Activated naive CD4-positive, alpha-beta T cell (primary cell): ENCODE measurements at regions not wholly inside any gene's neighbourhood (a gene's known extent, or its start where the extent isn't known, plus 50 kb on each side); places are given as distances from the start of the nearest gene placed in this dataset.

Experiments used
- DNase-seq, 4 experiments: peaks; one replicate each; lab custom pipeline; 2025; lab: John Stamatoyannopoulos, UW

GRCh38 chr10:10310498-10310897 is 707.2 kb upstream of the CELF2 start:
- DNase-seq, result no peak

GRCh38 chr10:10311966-10312365 is 705.7 kb upstream of the CELF2 start:
- no peak for DNase-seq

DNA sequence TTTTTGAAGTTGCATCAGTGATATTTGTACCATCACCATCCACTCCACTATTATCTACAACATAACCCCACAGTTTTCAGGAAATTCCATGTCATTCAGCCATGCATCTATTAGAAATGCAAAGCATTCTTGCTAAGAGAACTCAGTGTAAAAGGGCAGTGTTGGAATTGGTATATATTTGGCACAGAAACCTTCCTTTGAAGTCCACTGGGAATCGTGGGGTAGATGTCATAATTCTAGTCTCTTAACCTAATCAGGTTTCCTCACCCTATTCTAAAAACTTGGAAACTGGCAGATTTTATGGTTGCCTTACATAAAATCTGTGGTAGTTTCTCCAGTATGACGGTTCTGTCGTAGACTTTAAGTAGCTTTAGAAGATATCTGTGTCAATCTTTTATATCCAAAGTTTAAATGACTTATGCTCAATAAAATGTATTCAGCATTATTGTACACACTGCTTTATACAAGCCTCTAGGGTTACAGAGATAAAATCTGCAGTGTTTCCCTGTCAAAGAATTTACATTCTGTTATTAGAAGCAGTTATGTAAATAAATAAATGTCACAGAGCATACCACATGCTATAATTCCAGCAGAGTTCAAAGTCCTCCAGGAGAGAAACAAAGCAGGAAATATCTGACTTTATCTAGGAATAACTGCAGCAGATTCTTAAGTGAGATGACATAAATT is 704.4 kb upstream of the CELF2 start:
- no peak for DNase-seq

DNA sequence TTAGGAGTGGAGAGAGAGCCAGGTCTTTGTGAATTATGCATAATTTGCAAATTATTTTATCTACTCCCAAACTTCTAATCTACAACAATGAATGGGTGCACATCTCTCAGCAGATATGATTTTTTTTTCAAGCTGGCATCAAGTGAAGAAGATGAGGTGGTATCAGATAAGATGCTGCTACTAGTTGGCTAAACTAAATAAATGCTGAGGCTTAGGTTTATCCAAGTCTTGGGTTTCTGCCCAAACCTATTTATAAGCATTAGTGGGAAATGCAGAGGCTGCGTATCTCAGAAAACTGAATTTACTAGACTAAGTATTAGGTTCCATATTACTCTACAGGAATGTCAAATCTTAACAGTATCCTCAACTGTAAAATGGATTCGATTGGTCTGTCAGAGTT is 703.0 kb upstream of the CELF2 start:
- no peak for DNase-seq

GRCh38 chr10:10315989-10316388 is 701.7 kb upstream of the CELF2 start:
- no peak for DNase-seq

GRCh38 chr10:10317151-10317550 is 700.5 kb upstream of the CELF2 start:
- no peak for DNase-seq

DNA sequence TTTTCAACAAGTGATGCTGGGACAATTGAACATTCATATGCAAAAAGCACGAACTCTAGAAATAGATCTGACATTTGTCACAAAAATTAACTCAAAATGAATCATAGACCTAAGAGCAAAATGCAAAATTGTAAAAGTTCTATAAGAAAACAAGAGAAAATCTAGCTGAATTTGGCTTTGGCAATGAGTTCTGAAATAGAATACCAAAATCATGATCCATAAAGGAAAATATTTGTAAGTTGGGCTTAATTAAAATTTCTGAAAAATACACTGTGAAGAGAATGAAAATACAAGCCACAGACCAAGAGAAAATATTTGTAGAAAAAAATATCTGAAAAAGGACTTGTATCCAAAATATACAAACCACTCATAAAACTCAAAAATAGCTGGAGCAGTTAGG is 698.8 kb upstream of the CELF2 start:
- DNase-seq, result no peak

- no peak for DNase-seq
Measured at GRCh38 chr10:10320956-10321355, 696.7 kb upstream of the CELF2 start.

- no peak for DNase-seq
Measured at GRCh38 chr10:10326116-10326515, 691.6 kb upstream of the CELF2 start.

DNA sequence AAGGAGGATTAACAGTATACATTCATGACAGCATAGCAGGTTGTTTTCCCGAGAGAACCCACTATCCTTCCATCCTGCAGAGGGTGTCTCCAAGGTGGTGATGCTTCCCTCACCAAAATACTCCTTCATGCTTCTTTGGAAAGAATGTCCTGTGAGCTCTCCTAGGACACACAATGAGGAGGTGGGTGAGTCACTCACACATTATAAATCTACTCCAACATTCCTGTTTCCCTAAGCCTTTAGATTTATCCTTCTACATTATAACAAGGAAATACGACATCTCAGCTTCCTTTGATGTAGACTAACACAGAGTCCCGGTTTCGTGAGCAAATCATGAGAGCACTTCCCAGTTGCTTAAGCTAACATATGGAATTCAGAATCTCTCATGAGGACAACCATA is 689.7 kb upstream of the CELF2 start:
- no peak for DNase-seq

DNA sequence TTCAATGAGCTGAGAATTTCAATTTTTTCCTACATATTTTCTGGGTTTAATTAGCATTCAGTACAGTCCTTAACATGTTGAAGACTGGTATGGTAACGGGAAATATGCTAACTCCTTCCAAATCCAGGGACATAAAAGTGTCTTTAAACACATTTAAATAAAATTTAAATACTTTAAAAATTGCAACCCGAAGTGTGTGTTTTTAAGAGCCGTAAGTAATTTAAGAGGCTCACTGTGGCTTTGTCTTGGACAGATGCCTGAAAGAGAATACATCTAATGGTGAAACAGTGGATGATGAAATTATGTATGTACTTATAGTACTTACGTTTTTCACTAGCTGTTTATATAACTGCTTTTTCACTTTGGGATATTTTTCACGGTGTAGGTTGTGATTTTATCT is 687.3 kb upstream of the CELF2 start:
- DNase-seq, result no peak

DNA sequence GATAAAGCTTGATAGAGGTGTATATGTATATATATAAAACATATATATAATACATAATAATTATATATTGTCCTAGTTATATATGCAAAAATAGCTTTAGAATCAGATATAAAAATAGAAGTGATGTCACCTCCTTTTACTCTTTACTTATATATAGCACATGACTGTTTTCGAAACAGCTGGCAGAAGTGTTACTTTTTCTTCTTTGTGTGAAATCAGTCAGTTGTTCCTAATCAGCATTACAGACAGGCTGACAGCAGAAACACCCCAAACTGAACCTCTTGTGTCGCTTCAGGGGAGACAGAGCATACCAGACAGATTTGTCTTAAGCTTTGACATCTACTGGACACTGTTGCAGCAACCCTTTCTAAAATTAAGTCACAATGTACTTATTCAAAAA is 684.9 kb upstream of the CELF2 start:
- DNase-seq, result no peak

GRCh38 chr10:10333622-10334021 is 684.0 kb upstream of the CELF2 start:
- no peak for DNase-seq

- no peak for DNase-seq
Measured at GRCh38 chr10:10338339-10338738, 679.3 kb upstream of the CELF2 start.

- no peak for DNase-seq
Measured at GRCh38 chr10:10346390-10347150, 671.1 kb upstream of the CELF2 start.

GRCh38 chr10:10350050-10350449 is 667.6 kb upstream of the CELF2 start:
- no peak for DNase-seq

DNA sequence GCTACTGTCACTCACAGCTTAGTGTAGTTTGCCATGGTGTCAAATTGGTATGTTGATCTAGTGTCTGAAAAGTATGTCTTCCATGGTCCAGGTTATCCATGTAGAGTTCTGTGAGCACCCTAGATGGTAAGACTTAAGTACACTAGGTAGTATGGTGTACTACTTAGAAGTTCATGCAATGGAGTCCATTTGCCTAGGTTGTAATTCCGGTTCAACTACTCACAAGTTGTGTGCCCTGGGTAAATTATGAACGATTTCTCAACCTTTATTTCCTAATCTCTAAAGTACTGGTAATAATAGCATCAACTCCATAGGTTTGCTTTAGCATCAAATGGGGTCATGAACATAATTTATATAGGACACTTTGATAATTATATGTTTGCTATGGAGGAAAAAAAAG is 666.2 kb upstream of the CELF2 start:
- DNase-seq, result no peak

- DNase-seq, result no peak
Measured at GRCh38 chr10:10353326-10353868, 664.3 kb upstream of the CELF2 start.

- DNase-seq, result no peak
Measured at GRCh38 chr10:10359263-10359662, 658.4 kb upstream of the CELF2 start.

GRCh38 chr10:10361301-10361885 is 656.3 kb upstream of the CELF2 start:
- no peak for DNase-seq

- DNase-seq, result no peak
Measured at GRCh38 chr10:10362800-10363199, 654.9 kb upstream of the CELF2 start.

DNA sequence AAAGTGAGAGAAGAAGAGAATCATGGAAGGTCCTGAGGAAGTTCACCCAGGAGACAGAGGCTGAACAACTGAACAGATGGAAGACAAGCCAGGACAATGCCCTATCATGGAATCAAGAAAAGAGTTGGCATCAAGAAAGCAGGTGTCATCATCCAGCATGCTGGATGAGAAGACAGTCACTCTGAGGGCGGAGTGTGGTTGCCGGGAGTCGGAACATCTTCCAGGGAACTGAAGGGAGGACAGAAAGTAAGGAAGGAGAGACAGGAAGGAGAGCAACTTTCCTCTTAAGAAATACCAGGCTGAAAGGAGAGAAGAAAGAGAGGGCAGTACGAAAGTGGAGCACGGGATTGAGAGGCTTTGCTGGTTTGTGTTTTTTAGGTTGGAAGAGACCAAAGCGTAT is 654.5 kb upstream of the CELF2 start:
- DNase-seq, result no peak

DNA sequence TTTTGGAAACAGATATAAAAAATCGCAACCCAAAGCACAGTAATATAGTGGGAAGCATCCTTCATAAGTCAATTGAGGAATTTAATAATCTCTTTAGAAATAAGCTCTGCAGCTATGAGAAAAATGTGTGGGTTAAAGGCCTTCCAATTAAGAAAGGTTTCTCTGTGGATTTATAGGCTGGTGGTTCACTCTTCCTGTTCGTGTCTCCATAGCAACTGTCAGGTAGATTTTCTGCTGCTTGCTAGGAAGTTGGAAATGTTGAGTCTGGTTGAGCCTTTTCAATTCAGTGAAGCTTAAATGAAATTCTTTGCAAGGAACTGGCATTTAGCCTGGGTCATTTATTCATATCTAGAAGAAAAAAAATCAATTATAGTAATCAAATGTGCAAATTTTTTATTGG is 652.8 kb upstream of the CELF2 start:
- no peak for DNase-seq
